Natural killer cell (primary cell): ENCODE measurements at regions not wholly inside any gene's neighbourhood (a gene's known extent, or its start where the extent isn't known, plus 50 kb on each side); places are given as distances from the start of the nearest gene placed in this dataset.

Experiments used
- ATAC-seq, 3 donors: fragments of 150-1000 bp in 2 of 3; fragments of 200-7000 bp in 1 of 3; cut with Tn5 transposase; 1 replicate in 1 of 3; 2 replicates in 2 of 3; pipeline ENCODE4 v1.10.0; 2021; ENCODE audit warnings: mild to moderate bottlenecking in 2 of 3, moderate library complexity in 2 of 3
- DNase-seq, 2 donors: peaks; one replicate each; pipeline versions ENCODE4 v3.0.0 to v3.0.0-alpha.2; 2013 to 2021; ENCODE audit warnings: mixed read lengths in 1 of 2
- H3K27ac ChIP-seq: one replicate; pipeline ENCODE4 v1.5.1; 2013; ENCODE audit warnings: mild to moderate bottlenecking, low read length
- H3K27me3 ChIP-seq: one replicate; pipeline ENCODE4 v1.6.1; 2013; ENCODE audit warnings: low read length; ENCODE audit not compliant: control insufficient read depth, insufficient read depth
- H3K36me3 ChIP-seq: one replicate; pipeline ENCODE4 v1.6.1; 2013; ENCODE audit warnings: low read length; ENCODE audit not compliant: control insufficient read depth, insufficient read depth
- H3K4me1 ChIP-seq: one replicate; pipeline ENCODE4 v1.6.1; 2013; ENCODE audit warnings: low read length; ENCODE audit not compliant: control insufficient read depth, insufficient read depth
- H3K4me3 ChIP-seq: one replicate; pipeline ENCODE4 v1.5.1; 2013; ENCODE audit warnings: low read length
- H3K9me3 ChIP-seq: one replicate; pipeline ENCODE4 v1.6.1; 2013; ENCODE audit warnings: low read length; ENCODE audit not compliant: control insufficient read depth, insufficient read depth
- H3K27ac Mint-ChIP-seq, 2 donors: one replicate each; pipeline ENCODE4 v1.8.0; 2022; ENCODE audit warnings: mild to moderate bottlenecking in 2 of 2, mixed read lengths in 2 of 2, moderate library complexity in 1 of 2
- H3K27me3 Mint-ChIP-seq, 2 donors: one replicate each; pipeline ENCODE4 v1.8.0; 2022; ENCODE audit warnings: low read depth in 2 of 2, mixed read lengths in 2 of 2
- H3K36me3 Mint-ChIP-seq: one replicate; pipeline ENCODE4 v1.8.0; 2022; ENCODE audit warnings: mixed read lengths
- H3K4me1 Mint-ChIP-seq, 2 donors: one replicate each; pipeline ENCODE4 v1.8.0; 2022; ENCODE audit warnings: mixed read lengths in 2 of 2
- H3K4me3 Mint-ChIP-seq: one replicate; pipeline ENCODE4 v1.8.0; 2022; ENCODE audit warnings: mild to moderate bottlenecking, moderate library complexity, mixed read lengths
- H3K9me3 Mint-ChIP-seq, 2 donors: one replicate each; pipeline ENCODE4 v1.8.0; 2022; ENCODE audit warnings: mixed read lengths in 2 of 2
- WGBS: methylation state at CpG from one replicate; pipeline ENCODE4 v1.1.7; 2013; ENCODE audit warnings: missing lambda C conversion rate; ENCODE audit not compliant: insufficient coverage; 5-methylcytosine and 5-hydroxymethylcytosine counted together
- intact Hi-C: fragments of 100-400 bp; cut with micrococcal nuclease; formaldehyde crosslinking; loops from one replicate; pipeline ENCODE4 v1.14.2; 2022
- TF ChIP-seq, protein P1 (sequence below): fragments of 200-600 bp; IDR thresholded peaks from one replicate; pipeline ENCODE4 v1.8.0; 2022; ENCODE audit warnings: antibody characterized with exemption

DNA sequence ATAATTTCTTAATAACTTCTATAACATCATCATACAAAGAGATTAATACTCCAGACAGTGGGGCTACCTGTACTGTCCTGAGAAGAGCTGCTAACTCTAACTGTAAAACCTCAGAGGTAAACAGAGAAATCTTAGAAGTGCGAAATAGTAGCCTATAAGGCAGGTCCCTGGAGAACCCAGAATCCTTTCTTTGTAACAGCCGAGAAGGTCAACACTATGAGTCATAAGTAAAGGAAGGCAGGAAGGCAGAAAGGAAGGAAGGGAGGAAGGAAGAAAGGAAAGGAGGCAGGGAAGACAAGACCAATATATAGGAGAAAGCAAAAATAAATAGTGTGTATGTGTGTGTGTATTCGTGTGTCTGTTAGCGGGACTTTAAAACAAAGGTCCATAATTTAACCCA lies 540.6 kb downstream of the ZWINT start:
- 75% methylated on average over 2 of the region's 4 CpGs for WGBS
- TF ChIP-seq, protein P1, sequence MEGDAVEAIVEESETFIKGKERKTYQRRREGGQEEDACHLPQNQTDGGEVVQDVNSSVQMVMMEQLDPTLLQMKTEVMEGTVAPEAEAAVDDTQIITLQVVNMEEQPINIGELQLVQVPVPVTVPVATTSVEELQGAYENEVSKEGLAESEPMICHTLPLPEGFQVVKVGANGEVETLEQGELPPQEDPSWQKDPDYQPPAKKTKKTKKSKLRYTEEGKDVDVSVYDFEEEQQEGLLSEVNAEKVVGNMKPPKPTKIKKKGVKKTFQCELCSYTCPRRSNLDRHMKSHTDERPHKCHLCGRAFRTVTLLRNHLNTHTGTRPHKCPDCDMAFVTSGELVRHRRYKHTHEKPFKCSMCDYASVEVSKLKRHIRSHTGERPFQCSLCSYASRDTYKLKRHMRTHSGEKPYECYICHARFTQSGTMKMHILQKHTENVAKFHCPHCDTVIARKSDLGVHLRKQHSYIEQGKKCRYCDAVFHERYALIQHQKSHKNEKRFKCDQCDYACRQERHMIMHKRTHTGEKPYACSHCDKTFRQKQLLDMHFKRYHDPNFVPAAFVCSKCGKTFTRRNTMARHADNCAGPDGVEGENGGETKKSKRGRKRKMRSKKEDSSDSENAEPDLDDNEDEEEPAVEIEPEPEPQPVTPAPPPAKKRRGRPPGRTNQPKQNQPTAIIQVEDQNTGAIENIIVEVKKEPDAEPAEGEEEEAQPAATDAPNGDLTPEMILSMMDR: no peak
- Histone ChIP-seq H3K27ac (no peak overlapping the region), H3K4me3 (no peak overlapping the region), H3K36me3 (no peaks in the 10 kb centered on the region), H3K9me3 (peaks cover 4% of the 10 kb centered on the region), H3K4me1 (no peaks in the 10 kb centered on the region), H3K27me3 (no peaks in the 10 kb centered on the region)
- intact Hi-C loops: no loop called here
- no peak overlapping the region for H3K27ac Mint-ChIP-seq
- no peak for DNase-seq
- no peak overlapping the region for H3K4me3 Mint-ChIP-seq
- H3K4me1 Mint-ChIP-seq: no peaks in the 10 kb centered on the region
- no peak for ATAC-seq
- H3K9me3 Mint-ChIP-seq: peaks cover 14 to 22% of the 10 kb centered on the region in 2 donors
- H3K36me3 Mint-ChIP-seq: peaks cover 13% of the 10 kb centered on the region
- H3K27me3 Mint-ChIP-seq: no peaks in the 10 kb centered on the region

DNA sequence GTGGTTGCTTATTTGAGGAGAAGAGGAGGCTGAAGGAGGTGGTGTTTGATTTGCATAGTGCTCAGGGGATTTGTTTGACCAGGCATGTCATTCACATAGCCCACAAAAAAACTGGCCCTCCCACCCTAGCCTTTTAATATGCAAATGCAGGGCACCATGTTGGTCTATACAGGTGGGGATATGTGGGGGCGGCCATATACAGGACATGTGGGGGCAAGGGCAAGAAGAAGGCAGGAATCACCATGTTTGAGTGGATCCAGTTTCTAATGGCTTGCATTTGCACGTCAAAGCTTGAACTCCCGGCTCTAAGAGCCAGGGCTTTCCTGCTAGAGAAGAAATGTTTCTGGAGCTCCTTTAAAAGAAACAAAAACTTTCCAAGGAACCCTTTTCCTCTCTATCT lies 541.0 kb downstream of the ZWINT start:
- H3K36me3 Mint-ChIP-seq: peaks cover 13% of the 10 kb centered on the region
- no peaks in the 10 kb centered on the region for H3K4me1 ChIP-seq
- H3K9me3 ChIP-seq: peaks cover 4% of the 10 kb centered on the region
- H3K9me3 Mint-ChIP-seq: peaks cover 14 to 22% of the 10 kb centered on the region in 2 donors
- H3K4me3 Mint-ChIP-seq: no peak overlapping the region
- intact Hi-C loops: no loop called here
- DNase-seq (no peak), ATAC-seq (no peak)
- H3K27ac ChIP-seq: no peak overlapping the region
- no peaks in the 10 kb centered on the region for H3K4me1 Mint-ChIP-seq
- H3K27ac Mint-ChIP-seq: no peak overlapping the region
- H3K4me3 ChIP-seq: no peak overlapping the region
- no peaks in the 10 kb centered on the region for H3K36me3 ChIP-seq
- WGBS: 81% methylated on average over 3 of the region's 3 CpGs
- no peaks in the 10 kb centered on the region for H3K27me3 ChIP-seq
- TF ChIP-seq, protein P1: no peak
- no peaks in the 10 kb centered on the region for H3K27me3 Mint-ChIP-seq

DNA sequence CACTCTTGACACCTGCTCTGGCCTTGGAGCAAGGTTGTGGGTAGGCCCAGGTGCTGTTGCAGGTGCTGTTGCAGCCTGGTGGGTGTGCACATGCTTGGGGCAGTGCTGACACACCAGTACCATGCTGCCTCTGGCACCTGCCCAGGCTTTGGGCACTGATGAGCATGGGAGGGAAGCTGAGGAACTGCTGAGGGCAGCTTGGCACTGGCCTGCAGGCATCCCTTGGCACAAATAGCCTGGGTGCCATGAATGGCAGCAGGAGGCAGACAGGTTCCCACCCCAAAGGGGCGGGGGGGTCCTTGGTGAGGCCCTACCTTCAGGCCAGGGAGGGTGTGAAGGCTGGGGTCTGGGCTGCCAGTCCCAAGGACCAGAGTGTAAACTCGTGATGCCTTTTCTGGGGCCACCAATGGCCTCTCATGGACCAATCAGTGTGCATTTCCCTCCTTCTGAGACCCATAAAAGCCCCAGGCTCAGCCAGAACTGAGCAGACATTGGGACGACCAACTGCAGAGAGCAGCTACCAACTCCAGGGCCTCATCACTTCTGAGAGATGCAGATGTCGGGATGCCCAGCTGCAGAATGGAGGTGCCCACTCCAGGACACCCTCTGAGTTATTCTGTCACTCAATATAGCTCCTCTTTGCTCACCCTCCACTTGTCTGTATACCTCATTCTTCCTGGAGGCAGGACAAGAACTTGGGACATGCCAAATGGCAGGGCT lies 547.4 kb downstream of the ZWINT start:
- Histone ChIP-seq H3K4me3 (no peak overlapping the region), H3K4me1 (no peaks in the 10 kb centered on the region), H3K9me3 (peaks cover 16% of the 10 kb centered on the region), H3K27ac (no peak overlapping the region), H3K27me3 (no peaks in the 10 kb centered on the region), H3K36me3 (no peaks in the 10 kb centered on the region)
- TF ChIP-seq, protein P1: no peak
- no peak for ATAC-seq
- Mint-ChIP-seq H3K4me1 (no peaks in the 10 kb centered on the region), H3K4me3 (no peak overlapping the region), H3K9me3 (peaks cover 4 to 8% of the 10 kb centered on the region in 2 donors), H3K36me3 (peaks cover 7% of the 10 kb centered on the region), H3K27me3 (no peaks in the 10 kb centered on the region), H3K27ac (no peak overlapping the region)
- intact Hi-C loops: no loop called here
- DNase-seq: no peak
- 62% methylated on average over 4 of the region's 4 CpGs for WGBS

DNA sequence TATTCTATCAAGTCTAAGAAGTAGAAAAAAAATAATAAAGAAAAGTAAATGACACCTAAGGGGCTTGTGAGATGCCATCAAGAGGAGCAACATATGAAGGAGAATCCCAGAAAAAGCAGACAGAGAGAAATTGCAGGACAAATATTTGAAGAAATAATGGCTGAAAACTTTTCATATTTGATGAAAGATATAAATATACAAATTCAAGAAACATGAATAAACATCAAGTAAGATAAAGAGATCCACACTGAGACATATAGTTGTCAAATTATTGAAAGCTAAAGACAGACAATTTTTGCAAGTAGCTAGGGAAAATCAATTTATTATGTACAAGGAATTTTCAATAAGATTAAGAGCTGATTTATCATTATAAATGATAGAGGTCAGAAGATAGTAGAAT lies 558.0 kb downstream of the ZWINT start:
- Mint-ChIP-seq H3K36me3 (no peaks in the 10 kb centered on the region), H3K9me3 (peaks cover 9 to 15% of the 10 kb centered on the region in 2 donors), H3K27me3 (no peaks in the 10 kb centered on the region), H3K27ac (no peak overlapping the region), H3K4me1 (no peaks in the 10 kb centered on the region), H3K4me3 (no peak overlapping the region)
- DNase-seq: no peak
- ATAC-seq: no peak
- Histone ChIP-seq H3K4me3 (no peak overlapping the region), H3K36me3 (no peaks in the 10 kb centered on the region), H3K27me3 (no peaks in the 10 kb centered on the region), H3K27ac (no peak overlapping the region), H3K9me3 (no peaks in the 10 kb centered on the region), H3K4me1 (no peaks in the 10 kb centered on the region)
- TF ChIP-seq, protein P1: no peak
- intact Hi-C loops: no loop called here
